ACC112 (cell line): ENCODE measurements at regions not wholly inside any gene's neighbourhood (a gene's known extent, or its start where the extent isn't known, plus 50 kb on each side); places are given as distances from the start of the nearest gene placed in this dataset.
"Not testable (repeated sequence)": the region's sequence is repeated elsewhere in the genome, so short reads cannot be mapped to it uniquely, and the experiment has no call there.

Experiments used
- H2AFZ ChIP-seq: fragments of 200-600 bp; sonication (generic); one replicate; pipeline ENCODE4 v1.6.0; 2017; ENCODE audit warnings: antibody characterized with exemption, low read length; ENCODE audit not compliant: unreplicated experiment
- H3K27ac ChIP-seq: fragments of 200-600 bp; sonication (generic); 2 replicates; pipeline ENCODE4 v1.5.1; 2014; ENCODE audit warnings: low read depth, mild to moderate bottlenecking, antibody characterized with exemption, low read length, moderate library complexity
- H3K27me3 ChIP-seq: fragments of 200-600 bp; sonication (generic); 2 replicates; pipeline ENCODE4 v1.6.1; 2014; ENCODE audit warnings: mild to moderate bottlenecking, antibody characterized with exemption, low read length, moderate library complexity, mixed read lengths; ENCODE audit not compliant: insufficient read depth
- H3K36me3 ChIP-seq: fragments of 200-600 bp; sonication (generic); 2 replicates; pipeline ENCODE4 v1.6.1; 2016; ENCODE audit warnings: mild to moderate bottlenecking, antibody characterized with exemption, low read length, moderate library complexity, mixed read lengths; ENCODE audit not compliant: insufficient read depth
- H3K4me1 ChIP-seq: fragments of 200-600 bp; sonication (generic); one replicate; pipeline ENCODE4 v1.6.1; 2016; ENCODE audit warnings: low read length, mixed read lengths; ENCODE audit not compliant: insufficient read depth, unreplicated experiment, control insufficient read depth
- H3K4me3 ChIP-seq: fragments of 200-600 bp; sonication (generic); 2 replicates; pipeline ENCODE4 v1.5.1; 2014; ENCODE audit warnings: mild to moderate bottlenecking, low read depth, low read length
- H3K79me2 ChIP-seq: fragments of 200-600 bp; sonication (generic); one replicate; pipeline ENCODE4 v1.6.0; 2016; ENCODE audit warnings: low read length; ENCODE audit not compliant: control insufficient read depth, unreplicated experiment, insufficient read depth

GRCh38 chr21:36610201-36610600 lies 88.7 kb upstream of the SIM2 start:
- Histone ChIP-seq H3K27me3 (peaks cover 90% of the 10 kb centered on the region), H3K27ac (no peak overlapping the region), H3K79me2 (no peaks in the 10 kb centered on the region), H3K36me3 (no peaks in the 10 kb centered on the region), H3K4me3 (no peak overlapping the region), H3K4me1 (no peaks in the 10 kb centered on the region), H2AFZ (no peak overlapping the region)

GRCh38 chr21:36610935-36611334 lies 88.0 kb upstream of the SIM2 start:
- no peaks in the 10 kb centered on the region for H3K4me1 ChIP-seq
- no peak overlapping the region for H2AFZ ChIP-seq
- no peak overlapping the region for H3K27ac ChIP-seq
- no peaks in the 10 kb centered on the region for H3K79me2 ChIP-seq
- H3K27me3 ChIP-seq, result peaks cover 90% of the 10 kb centered on the region
- no peak overlapping the region for H3K4me3 ChIP-seq
- no peaks in the 10 kb centered on the region for H3K36me3 ChIP-seq

GRCh38 chr21:36611379-36611778 lies 87.5 kb upstream of the SIM2 start:
- H3K4me1 ChIP-seq, result no peaks in the 10 kb centered on the region
- no peak overlapping the region for H2AFZ ChIP-seq
- no peak overlapping the region for H3K4me3 ChIP-seq
- no peaks in the 10 kb centered on the region for H3K79me2 ChIP-seq
- no peaks in the 10 kb centered on the region for H3K36me3 ChIP-seq
- H3K27me3 ChIP-seq, result peaks cover 89% of the 10 kb centered on the region
- H3K27ac ChIP-seq, result no peak overlapping the region

GRCh38 chr21:36613059-36613458 lies 85.9 kb upstream of the SIM2 start:
- H2AFZ ChIP-seq, result no peak overlapping the region
- H3K4me3 ChIP-seq, result no peak overlapping the region
- H3K79me2 ChIP-seq, result no peaks in the 10 kb centered on the region
- H3K4me1 ChIP-seq, result no peaks in the 10 kb centered on the region
- peaks cover 72% of the 10 kb centered on the region for H3K27me3 ChIP-seq
- no peaks in the 10 kb centered on the region for H3K36me3 ChIP-seq
- no peak overlapping the region for H3K27ac ChIP-seq

GRCh38 chr21:36613554-36613953 lies 85.4 kb upstream of the SIM2 start:
- no peak overlapping the region for H3K27ac ChIP-seq
- H3K4me3 ChIP-seq, result no peak overlapping the region
- H2AFZ ChIP-seq, result no peak overlapping the region
- H3K27me3 ChIP-seq, result peaks cover 67% of the 10 kb centered on the region
- H3K4me1 ChIP-seq, result no peaks in the 10 kb centered on the region
- no peaks in the 10 kb centered on the region for H3K79me2 ChIP-seq
- no peaks in the 10 kb centered on the region for H3K36me3 ChIP-seq

- no peak overlapping the region for H2AFZ ChIP-seq
These were observed 83.5 kb upstream of the SIM2 start for GRCh38 chr21:36615274-36615964.

GRCh38 chr21:36616773-36617172 lies 82.1 kb upstream of the SIM2 start:
- H3K27me3 ChIP-seq, result peaks cover 43% of the 10 kb centered on the region
- not testable (repeated sequence) for H3K4me1 ChIP-seq, H3K4me3 ChIP-seq, H3K36me3 ChIP-seq, H3K79me2 ChIP-seq, H3K27ac ChIP-seq, H2AFZ ChIP-seq

More at GRCh38 chr21:36615274-36615964, 83.5 kb upstream of the SIM2 start:
- Histone ChIP-seq H3K4me3 (no peak overlapping the region), H3K4me1 (no peaks in the 10 kb centered on the region), H3K27me3 (peaks cover 55% of the 10 kb centered on the region), H3K79me2 (no peaks in the 10 kb centered on the region), H3K36me3 (no peaks in the 10 kb centered on the region), H3K27ac (no peak overlapping the region)

- H2AFZ ChIP-seq, H3K36me3 ChIP-seq, H3K4me1 ChIP-seq, H3K79me2 ChIP-seq, H3K27ac ChIP-seq, H3K27me3 ChIP-seq, H3K4me3 ChIP-seq: not testable (repeated sequence)
These were observed 77.1 kb upstream of the SIM2 start for GRCh38 chr21:36621794-36622193.

- no peaks in the 10 kb centered on the region for H3K79me2 ChIP-seq
- H3K36me3 ChIP-seq, result no peaks in the 10 kb centered on the region
- H2AFZ ChIP-seq, result no peak overlapping the region
These were observed 74.8 kb upstream of the SIM2 start for GRCh38 chr21:36624105-36624504.

GRCh38 chr21:36626791-36627190 lies 72.1 kb upstream of the SIM2 start:
- H3K27ac ChIP-seq, result 0 out of 2 replicates have a peak overlapping the region, but pooled peaks have one; percentile 28

More at GRCh38 chr21:36624105-36624504, 74.8 kb upstream of the SIM2 start:
- peaks cover 21% of the 10 kb centered on the region for H3K27me3 ChIP-seq
- H3K4me3 ChIP-seq, result no peak overlapping the region
- H3K4me1 ChIP-seq, result no peaks in the 10 kb centered on the region
- H3K27ac ChIP-seq, result no peak overlapping the region

GRCh38 chr21:36627242-36627641 lies 71.7 kb upstream of the SIM2 start:
- no peak overlapping the region for H2AFZ ChIP-seq
- H3K27me3 ChIP-seq, result peaks cover 43% of the 10 kb centered on the region
- H3K4me3 ChIP-seq, result no peak overlapping the region
- H3K27ac ChIP-seq, result 0 out of 2 replicates have a peak overlapping the region, but pooled peaks have one; percentile 28
- no peaks in the 10 kb centered on the region for H3K36me3 ChIP-seq
- no peaks in the 10 kb centered on the region for H3K79me2 ChIP-seq
- no peaks in the 10 kb centered on the region for H3K4me1 ChIP-seq

More at GRCh38 chr21:36626791-36627190, 72.1 kb upstream of the SIM2 start:
- no peak overlapping the region for H2AFZ ChIP-seq
- H3K4me1 ChIP-seq, result no peaks in the 10 kb centered on the region
- no peaks in the 10 kb centered on the region for H3K36me3 ChIP-seq
- no peaks in the 10 kb centered on the region for H3K79me2 ChIP-seq
- H3K27me3 ChIP-seq, result peaks cover 38% of the 10 kb centered on the region
- H3K4me3 ChIP-seq, result no peak overlapping the region
